GM12875 (cell line): ENCODE measurements at regions not wholly inside any gene's neighbourhood (a gene's known extent, or its start where the extent isn't known, plus 50 kb on each side); places are given as distances from the start of the nearest gene placed in this dataset.
"Not testable (repeated sequence)": the region's sequence is repeated elsewhere in the genome, so short reads cannot be mapped to it uniquely, and the experiment has no call there.

Source experiments
- H3K4me3 ChIP-seq: one replicate; pipeline ENCODE4 v1.5.1; 2011; ENCODE audit warnings: low read depth, low read length, control low read depth
- TF ChIP-seq, protein P1 (sequence below): IDR thresholded peaks from 2 replicates; pipeline ENCODE4 v1.5.1; 2011; ENCODE audit warnings: low read depth, mild to moderate bottlenecking, control low read depth, inconsistent platforms, low read length, moderate library complexity, borderline replicate concordance; ENCODE audit not compliant: insufficient read depth

DNA sequence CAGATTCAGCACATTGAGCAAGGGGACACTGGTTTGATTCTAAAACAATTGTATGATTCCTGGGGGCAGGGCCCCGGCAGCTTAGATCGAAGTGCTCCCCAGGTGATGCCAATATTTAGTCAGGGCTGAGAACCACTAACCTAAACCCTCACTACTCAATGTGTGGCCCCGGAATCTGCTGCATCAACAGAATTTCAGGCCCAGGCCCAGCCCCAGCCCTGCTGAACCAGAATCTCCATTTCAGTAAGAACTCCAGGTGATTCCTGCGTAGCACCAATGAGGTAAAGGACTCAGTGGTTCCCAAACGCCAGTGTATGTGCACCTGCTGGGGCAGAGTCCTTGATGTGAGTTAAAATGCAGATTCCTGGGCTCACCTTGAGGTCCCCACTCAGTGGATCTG, 152.8 kb upstream of the KCNG1 start:
- TF ChIP-seq, protein P1, sequence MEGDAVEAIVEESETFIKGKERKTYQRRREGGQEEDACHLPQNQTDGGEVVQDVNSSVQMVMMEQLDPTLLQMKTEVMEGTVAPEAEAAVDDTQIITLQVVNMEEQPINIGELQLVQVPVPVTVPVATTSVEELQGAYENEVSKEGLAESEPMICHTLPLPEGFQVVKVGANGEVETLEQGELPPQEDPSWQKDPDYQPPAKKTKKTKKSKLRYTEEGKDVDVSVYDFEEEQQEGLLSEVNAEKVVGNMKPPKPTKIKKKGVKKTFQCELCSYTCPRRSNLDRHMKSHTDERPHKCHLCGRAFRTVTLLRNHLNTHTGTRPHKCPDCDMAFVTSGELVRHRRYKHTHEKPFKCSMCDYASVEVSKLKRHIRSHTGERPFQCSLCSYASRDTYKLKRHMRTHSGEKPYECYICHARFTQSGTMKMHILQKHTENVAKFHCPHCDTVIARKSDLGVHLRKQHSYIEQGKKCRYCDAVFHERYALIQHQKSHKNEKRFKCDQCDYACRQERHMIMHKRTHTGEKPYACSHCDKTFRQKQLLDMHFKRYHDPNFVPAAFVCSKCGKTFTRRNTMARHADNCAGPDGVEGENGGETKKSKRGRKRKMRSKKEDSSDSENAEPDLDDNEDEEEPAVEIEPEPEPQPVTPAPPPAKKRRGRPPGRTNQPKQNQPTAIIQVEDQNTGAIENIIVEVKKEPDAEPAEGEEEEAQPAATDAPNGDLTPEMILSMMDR = no peak

DNA sequence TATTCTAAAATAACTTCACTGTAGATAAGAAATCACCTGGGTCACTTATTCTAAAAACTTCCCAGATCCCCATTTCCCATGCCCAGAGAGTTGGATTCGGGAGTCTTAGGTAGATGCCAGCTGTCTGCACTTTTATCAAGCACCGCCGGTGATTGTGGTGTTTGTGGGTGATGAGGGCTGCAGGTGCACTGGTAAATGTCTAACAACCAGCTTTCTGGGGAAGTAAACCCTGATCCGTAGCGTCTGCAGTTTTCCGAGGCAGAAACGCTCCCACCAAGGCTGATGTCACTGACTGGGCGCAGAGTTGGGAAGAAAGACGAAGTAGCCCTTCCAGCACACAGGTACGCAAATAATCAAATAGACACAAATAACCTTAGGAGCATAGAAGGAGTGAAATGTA, 152.2 kb upstream of the KCNG1 start:
- H3K4me3 ChIP-seq = no peak overlapping the region
- TF ChIP-seq, protein P1 = no peak

More for the DNA sequence above, 152.8 kb upstream of the KCNG1 start:
- no peak overlapping the region for H3K4me3 ChIP-seq

DNA sequence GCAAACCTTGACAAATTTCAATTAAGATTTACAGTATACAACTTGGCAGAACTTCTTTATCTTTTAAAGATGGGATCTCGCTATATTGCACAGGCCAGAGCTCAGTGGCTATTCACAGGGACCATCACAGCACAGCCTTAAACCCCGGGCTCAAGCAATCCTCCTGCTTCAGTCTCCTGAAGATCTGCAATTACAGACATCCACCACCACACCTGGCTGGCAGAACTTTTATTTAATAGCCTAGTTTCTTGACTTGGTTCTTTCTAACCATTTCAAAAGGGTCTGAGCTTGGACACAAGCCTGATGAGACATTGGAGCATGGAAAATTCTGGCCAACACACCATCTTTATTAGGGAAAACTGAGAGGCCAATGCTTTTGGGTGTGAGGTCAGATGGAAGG, 151.6 kb upstream of the KCNG1 start:
- TF ChIP-seq, protein P1 = no peak
- no peak overlapping the region for H3K4me3 ChIP-seq

DNA sequence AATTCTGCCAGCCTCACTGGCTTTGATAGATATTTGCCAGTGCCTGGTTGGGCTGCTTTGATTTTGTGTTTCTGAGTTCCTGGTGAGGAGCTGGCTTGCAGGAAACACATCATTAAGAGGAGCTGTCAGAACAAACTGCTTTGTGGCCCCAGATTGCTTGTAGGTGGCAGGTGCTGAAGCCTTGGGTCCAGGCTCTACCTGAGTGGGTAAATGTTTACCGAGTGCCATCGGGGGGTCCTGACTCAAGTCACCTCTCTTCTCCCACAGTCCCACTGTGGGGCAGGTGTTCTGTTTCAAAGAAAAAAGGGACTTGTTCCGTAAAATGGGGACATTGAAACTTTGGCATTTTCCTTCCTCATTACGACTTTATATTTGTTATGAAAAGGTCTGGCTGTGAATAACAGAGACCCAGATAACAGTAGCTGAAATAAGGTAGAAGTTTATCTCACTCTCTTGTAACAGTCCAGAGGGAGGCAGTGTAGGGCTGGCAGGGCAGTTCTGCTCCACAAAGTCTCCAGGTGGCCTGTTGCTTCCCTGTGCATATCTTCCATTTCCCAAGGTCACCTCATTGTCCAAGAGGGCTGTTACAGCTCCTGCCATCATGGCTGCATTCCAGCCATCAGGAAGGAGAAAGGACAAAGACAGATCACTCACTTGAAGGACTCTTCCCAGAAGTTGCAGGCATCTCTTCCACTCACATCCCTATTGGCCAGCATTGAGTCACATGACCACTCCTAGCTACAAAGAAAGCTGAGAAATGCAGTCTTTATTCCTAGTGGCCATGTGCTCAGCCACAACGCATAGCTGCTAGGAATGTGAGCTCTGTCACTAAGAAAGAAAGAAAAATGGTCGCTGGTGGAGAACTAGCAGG, 149.9 kb upstream of the KCNG1 start:
- TF ChIP-seq, protein P1 = no peak
- H3K4me3 ChIP-seq = no peak overlapping the region

DNA sequence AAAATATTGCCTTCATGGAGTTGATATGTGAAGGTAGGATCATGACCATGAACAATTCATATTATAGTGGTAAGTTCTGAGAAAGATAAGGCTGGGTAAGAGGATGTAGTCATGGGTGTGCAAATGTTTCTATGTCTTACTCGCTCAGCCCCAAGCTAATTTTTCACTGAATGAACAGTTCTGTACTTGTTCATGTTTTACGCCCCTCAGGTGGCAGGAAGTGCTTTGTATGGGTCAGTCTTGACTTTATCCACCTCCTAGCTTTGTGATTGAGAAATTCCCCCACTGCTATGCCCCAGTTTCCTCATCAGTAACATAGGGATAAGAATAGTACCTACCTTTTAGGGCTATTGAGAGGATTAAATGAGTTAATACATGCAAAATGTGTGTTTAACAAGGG, 148.2 kb upstream of the KCNG1 start:
- TF ChIP-seq, protein P1 = no peak
- H3K4me3 ChIP-seq = no peak overlapping the region

DNA sequence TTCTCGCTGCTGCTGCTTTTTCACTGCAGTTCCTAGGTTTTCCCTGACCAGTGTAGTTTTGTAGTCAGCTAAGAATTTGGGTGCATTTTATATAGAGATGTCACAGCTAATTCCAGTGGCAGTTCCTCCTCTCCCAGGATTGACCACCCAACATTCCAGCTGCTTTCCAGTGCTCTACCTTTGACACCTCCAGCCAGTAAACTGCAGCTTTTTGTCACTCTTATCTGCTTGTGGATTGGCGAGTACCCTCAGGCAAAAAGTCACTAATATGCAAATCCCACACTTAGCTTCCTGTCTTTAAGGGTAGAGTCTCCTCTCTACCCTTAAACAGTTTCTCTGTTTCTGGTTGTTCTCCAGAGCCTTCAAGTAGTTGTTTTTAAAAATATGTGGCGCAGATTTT, 146.9 kb upstream of the KCNG1 start:
- TF ChIP-seq, protein P1 = no peak
- no peak overlapping the region for H3K4me3 ChIP-seq

DNA sequence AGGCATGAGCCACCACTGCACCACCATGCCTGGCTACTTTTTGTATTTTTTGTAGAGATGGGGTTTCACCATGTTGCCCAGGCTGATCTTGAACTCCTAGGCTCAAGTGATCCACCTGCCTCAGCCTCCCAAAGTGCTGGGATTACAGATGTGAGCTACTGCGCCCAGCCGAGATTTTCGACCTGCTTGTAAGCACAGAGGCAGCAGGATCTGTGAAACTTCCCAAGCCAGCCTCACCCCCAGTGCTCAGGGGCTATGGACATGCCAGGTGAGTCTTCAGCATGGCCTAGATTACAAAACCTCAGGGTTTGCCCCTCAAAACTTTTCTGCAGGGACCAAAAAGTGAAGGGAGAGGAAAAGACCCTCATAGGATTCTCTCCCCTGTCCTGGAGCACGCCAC, 145.0 kb upstream of the KCNG1 start:
- not testable (repeated sequence) for H3K4me3 ChIP-seq

DNA sequence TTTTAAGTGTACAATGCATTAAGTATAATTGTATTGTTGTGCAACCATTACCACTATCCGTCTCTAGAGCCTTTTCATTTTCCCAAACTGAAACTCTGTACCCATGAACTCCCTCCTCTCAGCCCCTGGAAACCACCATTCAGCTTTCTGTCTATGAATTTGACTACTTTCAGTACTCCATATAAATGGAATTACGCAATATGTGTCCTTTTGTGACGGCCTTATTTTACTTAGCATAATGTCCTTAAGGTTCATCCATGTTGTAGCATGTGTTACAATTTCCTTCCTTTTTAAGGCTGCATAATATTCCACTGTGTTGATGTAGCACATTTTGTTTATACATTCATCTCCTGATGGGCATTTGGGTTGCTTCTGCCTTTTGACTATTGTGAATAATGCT, 143.6 kb upstream of the KCNG1 start:
- no peak overlapping the region for H3K4me3 ChIP-seq
- TF ChIP-seq, protein P1 = no peak
